ENCODE measurements at regions not wholly inside any gene's neighbourhood (a gene's known extent, or its start where the extent isn't known, plus 50 kb on each side); places are given as distances from the start of the nearest gene placed in this dataset.

GRCh38 chr1:63122079-63122478 lies 200.3 kb upstream of the FOXD3 start (continued):
- TF ChIP-seq, protein P1, sequence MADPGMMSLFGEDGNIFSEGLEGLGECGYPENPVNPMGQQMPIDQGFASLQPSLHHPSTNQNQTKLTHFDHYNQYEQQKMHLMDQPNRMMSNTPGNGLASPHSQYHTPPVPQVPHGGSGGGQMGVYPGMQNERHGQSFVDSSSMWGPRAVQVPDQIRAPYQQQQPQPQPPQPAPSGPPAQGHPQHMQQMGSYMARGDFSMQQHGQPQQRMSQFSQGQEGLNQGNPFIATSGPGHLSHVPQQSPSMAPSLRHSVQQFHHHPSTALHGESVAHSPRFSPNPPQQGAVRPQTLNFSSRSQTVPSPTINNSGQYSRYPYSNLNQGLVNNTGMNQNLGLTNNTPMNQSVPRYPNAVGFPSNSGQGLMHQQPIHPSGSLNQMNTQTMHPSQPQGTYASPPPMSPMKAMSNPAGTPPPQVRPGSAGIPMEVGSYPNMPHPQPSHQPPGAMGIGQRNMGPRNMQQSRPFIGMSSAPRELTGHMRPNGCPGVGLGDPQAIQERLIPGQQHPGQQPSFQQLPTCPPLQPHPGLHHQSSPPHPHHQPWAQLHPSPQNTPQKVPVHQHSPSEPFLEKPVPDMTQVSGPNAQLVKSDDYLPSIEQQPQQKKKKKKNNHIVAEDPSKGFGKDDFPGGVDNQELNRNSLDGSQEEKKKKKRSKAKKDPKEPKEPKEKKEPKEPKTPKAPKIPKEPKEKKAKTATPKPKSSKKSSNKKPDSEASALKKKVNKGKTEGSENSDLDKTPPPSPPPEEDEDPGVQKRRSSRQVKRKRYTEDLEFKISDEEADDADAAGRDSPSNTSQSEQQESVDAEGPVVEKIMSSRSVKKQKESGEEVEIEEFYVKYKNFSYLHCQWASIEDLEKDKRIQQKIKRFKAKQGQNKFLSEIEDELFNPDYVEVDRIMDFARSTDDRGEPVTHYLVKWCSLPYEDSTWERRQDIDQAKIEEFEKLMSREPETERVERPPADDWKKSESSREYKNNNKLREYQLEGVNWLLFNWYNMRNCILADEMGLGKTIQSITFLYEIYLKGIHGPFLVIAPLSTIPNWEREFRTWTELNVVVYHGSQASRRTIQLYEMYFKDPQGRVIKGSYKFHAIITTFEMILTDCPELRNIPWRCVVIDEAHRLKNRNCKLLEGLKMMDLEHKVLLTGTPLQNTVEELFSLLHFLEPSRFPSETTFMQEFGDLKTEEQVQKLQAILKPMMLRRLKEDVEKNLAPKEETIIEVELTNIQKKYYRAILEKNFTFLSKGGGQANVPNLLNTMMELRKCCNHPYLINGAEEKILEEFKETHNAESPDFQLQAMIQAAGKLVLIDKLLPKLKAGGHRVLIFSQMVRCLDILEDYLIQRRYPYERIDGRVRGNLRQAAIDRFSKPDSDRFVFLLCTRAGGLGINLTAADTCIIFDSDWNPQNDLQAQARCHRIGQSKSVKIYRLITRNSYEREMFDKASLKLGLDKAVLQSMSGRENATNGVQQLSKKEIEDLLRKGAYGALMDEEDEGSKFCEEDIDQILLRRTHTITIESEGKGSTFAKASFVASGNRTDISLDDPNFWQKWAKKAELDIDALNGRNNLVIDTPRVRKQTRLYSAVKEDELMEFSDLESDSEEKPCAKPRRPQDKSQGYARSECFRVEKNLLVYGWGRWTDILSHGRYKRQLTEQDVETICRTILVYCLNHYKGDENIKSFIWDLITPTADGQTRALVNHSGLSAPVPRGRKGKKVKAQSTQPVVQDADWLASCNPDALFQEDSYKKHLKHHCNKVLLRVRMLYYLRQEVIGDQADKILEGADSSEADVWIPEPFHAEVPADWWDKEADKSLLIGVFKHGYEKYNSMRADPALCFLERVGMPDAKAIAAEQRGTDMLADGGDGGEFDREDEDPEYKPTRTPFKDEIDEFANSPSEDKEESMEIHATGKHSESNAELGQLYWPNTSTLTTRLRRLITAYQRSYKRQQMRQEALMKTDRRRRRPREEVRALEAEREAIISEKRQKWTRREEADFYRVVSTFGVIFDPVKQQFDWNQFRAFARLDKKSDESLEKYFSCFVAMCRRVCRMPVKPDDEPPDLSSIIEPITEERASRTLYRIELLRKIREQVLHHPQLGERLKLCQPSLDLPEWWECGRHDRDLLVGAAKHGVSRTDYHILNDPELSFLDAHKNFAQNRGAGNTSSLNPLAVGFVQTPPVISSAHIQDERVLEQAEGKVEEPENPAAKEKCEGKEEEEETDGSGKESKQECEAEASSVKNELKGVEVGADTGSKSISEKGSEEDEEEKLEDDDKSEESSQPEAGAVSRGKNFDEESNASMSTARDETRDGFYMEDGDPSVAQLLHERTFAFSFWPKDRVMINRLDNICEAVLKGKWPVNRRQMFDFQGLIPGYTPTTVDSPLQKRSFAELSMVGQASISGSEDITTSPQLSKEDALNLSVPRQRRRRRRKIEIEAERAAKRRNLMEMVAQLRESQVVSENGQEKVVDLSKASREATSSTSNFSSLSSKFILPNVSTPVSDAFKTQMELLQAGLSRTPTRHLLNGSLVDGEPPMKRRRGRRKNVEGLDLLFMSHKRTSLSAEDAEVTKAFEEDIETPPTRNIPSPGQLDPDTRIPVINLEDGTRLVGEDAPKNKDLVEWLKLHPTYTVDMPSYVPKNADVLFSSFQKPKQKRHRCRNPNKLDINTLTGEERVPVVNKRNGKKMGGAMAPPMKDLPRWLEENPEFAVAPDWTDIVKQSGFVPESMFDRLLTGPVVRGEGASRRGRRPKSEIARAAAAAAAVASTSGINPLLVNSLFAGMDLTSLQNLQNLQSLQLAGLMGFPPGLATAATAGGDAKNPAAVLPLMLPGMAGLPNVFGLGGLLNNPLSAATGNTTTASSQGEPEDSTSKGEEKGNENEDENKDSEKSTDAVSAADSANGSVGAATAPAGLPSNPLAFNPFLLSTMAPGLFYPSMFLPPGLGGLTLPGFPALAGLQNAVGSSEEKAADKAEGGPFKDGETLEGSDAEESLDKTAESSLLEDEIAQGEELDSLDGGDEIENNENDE (IDR thresholded peaks at IDR 0.05; ENCODE audit: low read depth, low read length), result no peak
- TF ChIP-seq HMG20A (CRISPR knock-in tag; conservative IDR thresholded peaks at IDR 0.05), result no peak
- peak; percentile 74 for TF ChIP-seq DPF2 (IDR thresholded peaks at IDR 0.05)
- no peak for TF ChIP-seq ZNF24 (IDR thresholded peaks at IDR 0.05)
- no peak for TF ChIP-seq RBM25 (IDR thresholded peaks at IDR 0.05; ENCODE audit: low read depth, low read length, severe bottlenecking)
- peak; percentile 47; the same call in 1 of the 2 replicates for TF ChIP-seq SOX6 (IDR thresholded peaks at IDR 0.05)
- TF ChIP-seq GABPA (tag; conservative IDR thresholded peaks at IDR 0.05; ENCODE audit: low read depth), result no peak
- TF ChIP-seq MEIS2 (IDR thresholded peaks at IDR 0.05; ENCODE audit: partially characterized antibody), result peak; percentile 94
- TF ChIP-seq ZNF3 (CRISPR knock-in tag; IDR thresholded peaks at IDR 0.05), result no peak
- TF ChIP-seq CGGBP1 (CRISPR knock-in tag; IDR thresholded peaks at IDR 0.05), result no peak
- no peak for TF ChIP-seq ZNF212 (CRISPR knock-in tag; IDR thresholded peaks at IDR 0.05)
- TF ChIP-seq, protein P2, sequence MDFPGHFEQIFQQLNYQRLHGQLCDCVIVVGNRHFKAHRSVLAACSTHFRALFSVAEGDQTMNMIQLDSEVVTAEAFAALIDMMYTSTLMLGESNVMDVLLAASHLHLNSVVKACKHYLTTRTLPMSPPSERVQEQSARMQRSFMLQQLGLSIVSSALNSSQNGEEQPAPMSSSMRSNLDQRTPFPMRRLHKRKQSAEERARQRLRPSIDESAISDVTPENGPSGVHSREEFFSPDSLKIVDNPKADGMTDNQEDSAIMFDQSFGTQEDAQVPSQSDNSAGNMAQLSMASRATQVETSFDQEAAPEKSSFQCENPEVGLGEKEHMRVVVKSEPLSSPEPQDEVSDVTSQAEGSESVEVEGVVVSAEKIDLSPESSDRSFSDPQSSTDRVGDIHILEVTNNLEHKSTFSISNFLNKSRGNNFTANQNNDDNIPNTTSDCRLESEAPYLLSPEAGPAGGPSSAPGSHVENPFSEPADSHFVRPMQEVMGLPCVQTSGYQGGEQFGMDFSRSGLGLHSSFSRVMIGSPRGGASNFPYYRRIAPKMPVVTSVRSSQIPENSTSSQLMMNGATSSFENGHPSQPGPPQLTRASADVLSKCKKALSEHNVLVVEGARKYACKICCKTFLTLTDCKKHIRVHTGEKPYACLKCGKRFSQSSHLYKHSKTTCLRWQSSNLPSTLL (IDR thresholded peaks at IDR 0.05), result no peak
- TF ChIP-seq SLC30A9 (CRISPR knock-in tag; IDR thresholded peaks at IDR 0.05), result no peak
- TF ChIP-seq HDAC1 (IDR thresholded peaks at IDR 0.05), result peak in 1 of 2 experiments; percentile 38; a peak in 1 of 4 replicates
- no peak for TF ChIP-seq MYNN (IDR thresholded peaks at IDR 0.05)
- no peak for TF ChIP-seq MYNN (CRISPR knock-in tag; IDR thresholded peaks at IDR 0.05)
- no peak for TF ChIP-seq ZBED1 (IDR thresholded peaks at IDR 0.05)
- TF ChIP-seq ZNF253 (CRISPR knock-in tag; conservative IDR thresholded peaks at IDR 0.05), result no peak
- no peak for TF ChIP-seq ZNF133 (CRISPR knock-in tag; IDR thresholded peaks at IDR 0.05)
- peak; percentile 57 for TF ChIP-seq NFIC (IDR thresholded peaks at IDR 0.05)

Data from K562 (cell line).